Mesenchymal stem cell (in vitro differentiated cells and primary cell): ENCODE measurements at regions not wholly inside any gene's neighbourhood (a gene's known extent, or its start where the extent isn't known, plus 50 kb on each side); places are given as distances from the start of the nearest gene placed in this dataset.

ENCODE experiments used
- DNase-seq: peaks from one replicate; pipeline ENCODE4 v3.0.0-alpha.2; 2013
- H2AFZ ChIP-seq: one replicate; pipeline ENCODE4 v1.6.1; 2013; ENCODE audit warnings: low read depth, mild to moderate bottlenecking, control low read depth, inconsistent platforms, low read length, moderate library complexity
- H2AK5ac ChIP-seq: 2 replicates; pipeline ENCODE4 v1.6.1; 2013; ENCODE audit warnings: low read length, moderate library complexity, mild to moderate bottlenecking, inconsistent platforms; ENCODE audit not compliant: severe bottlenecking
- H2BK120ac ChIP-seq: one replicate; pipeline ENCODE4 v1.6.1; 2013; ENCODE audit warnings: low read depth, mild to moderate bottlenecking, inconsistent platforms, low read length, moderate library complexity
- H2BK12ac ChIP-seq, 2 experiments: one replicate each; pipeline ENCODE4 v1.6.1; 2013; ENCODE audit warnings: inconsistent platforms in 2 of 2, low read length in 2 of 2, mild to moderate bottlenecking in 2 of 2, moderate library complexity in 2 of 2, control low read depth in 1 of 2
- H2BK15ac ChIP-seq: one replicate; pipeline ENCODE4 v1.6.1; 2013; ENCODE audit warnings: mild to moderate bottlenecking, low read depth, inconsistent platforms; ENCODE audit not compliant: poor library complexity, severe bottlenecking
- H2BK5ac ChIP-seq: 2 replicates; pipeline ENCODE4 v1.6.1; 2013; ENCODE audit warnings: low read depth, mild to moderate bottlenecking, low read length, control low read depth, inconsistent platforms; ENCODE audit not compliant: poor library complexity, severe bottlenecking
- H3K14ac ChIP-seq, 2 experiments: one replicate each; pipeline ENCODE4 v1.6.1; 2013; ENCODE audit warnings: inconsistent platforms in 2 of 2, low read length in 2 of 2, control low read depth in 1 of 2, mild to moderate bottlenecking in 1 of 2, moderate library complexity in 1 of 2
- H3K18ac ChIP-seq, 2 experiments: one replicate each; pipeline ENCODE4 v1.6.1; 2013; ENCODE audit warnings: inconsistent platforms in 2 of 2, low read length in 2 of 2, control low read depth in 1 of 2, low read depth in 1 of 2, mild to moderate bottlenecking in 1 of 2
- H3K23ac ChIP-seq, 2 experiments: one replicate each; pipeline ENCODE4 v1.6.1; 2013; ENCODE audit warnings: inconsistent platforms in 2 of 2, low read length in 2 of 2, mild to moderate bottlenecking in 2 of 2, moderate library complexity in 2 of 2, control low read depth in 1 of 2
- H3K27ac ChIP-seq: 2 replicates; pipeline ENCODE4 v1.5.1; 2013; ENCODE audit warnings: mild to moderate bottlenecking, moderate library complexity, low read length, control low read depth, inconsistent platforms; ENCODE audit not compliant: poor library complexity, severe bottlenecking
- H3K27me3 ChIP-seq, 2 experiments: 2 replicates each; pipeline versions ENCODE4 v1.6.1 to v1.7.0; 2013; ENCODE audit warnings: low read length in 2 of 2, mild to moderate bottlenecking in 2 of 2, moderate library complexity in 2 of 2, control low read depth in 1 of 2, inconsistent platforms in 1 of 2; ENCODE audit not compliant: control insufficient read depth in 1 of 2, insufficient read depth in 1 of 2
- H3K36me3 ChIP-seq, 2 experiments: 2 replicates each; pipeline versions ENCODE4 v1.6.1 to v1.7.0; 2013; ENCODE audit warnings: low read length in 2 of 2, control low read depth in 1 of 2, inconsistent platforms in 1 of 2, low read depth in 1 of 2, mild to moderate bottlenecking in 1 of 2; ENCODE audit not compliant: insufficient read depth in 2 of 2, control insufficient read depth in 1 of 2
- H3K4ac ChIP-seq, 2 experiments: one replicate each; pipeline ENCODE4 v1.6.1; 2013; ENCODE audit warnings: inconsistent platforms in 2 of 2, low read length in 2 of 2, mild to moderate bottlenecking in 2 of 2, moderate library complexity in 2 of 2, control low read depth in 1 of 2, low read depth in 1 of 2
- H3K4me1 ChIP-seq: 2 replicates; pipeline ENCODE4 v1.6.1; 2013; ENCODE audit warnings: low read depth, low read length, control low read depth; ENCODE audit not compliant: control insufficient read depth, insufficient read depth
- H3K4me2 ChIP-seq: 2 replicates; pipeline ENCODE4 v1.6.1; 2013; ENCODE audit warnings: low read length, mild to moderate bottlenecking, inconsistent platforms; ENCODE audit not compliant: poor library complexity, severe bottlenecking
- H3K4me3 ChIP-seq, 2 experiments: 2 replicates each; pipeline versions ENCODE4 v1.5.1 to v1.7.0; 2013; ENCODE audit warnings: low read length in 2 of 2, mild to moderate bottlenecking in 2 of 2, control low read depth in 1 of 2, low read depth in 1 of 2; ENCODE audit not compliant: insufficient read depth in 1 of 2
- H3K79me1 ChIP-seq: replicated peaks from 2 replicates; pipeline ENCODE4 v1.6.1; 2013; ENCODE audit warnings: mild to moderate bottlenecking, control low read depth, low read length, inconsistent platforms; ENCODE audit not compliant: poor library complexity, severe bottlenecking
- H3K9ac ChIP-seq: 2 replicates; pipeline ENCODE4 v1.7.0; 2013; ENCODE audit warnings: mild to moderate bottlenecking, low read length, moderate library complexity
- H3K9me3 ChIP-seq: 2 replicates; pipeline ENCODE4 v1.7.0; 2013; ENCODE audit warnings: mild to moderate bottlenecking, low read length; ENCODE audit not compliant: control insufficient read depth
- H4K8ac ChIP-seq: one replicate; pipeline ENCODE4 v1.6.1; 2013; ENCODE audit warnings: inconsistent platforms, mild to moderate bottlenecking, low read length, moderate library complexity
- H4K91ac ChIP-seq: one replicate; pipeline ENCODE4 v1.6.1; 2013; ENCODE audit warnings: mild to moderate bottlenecking, low read length, inconsistent platforms
- WGBS: methylation state at CpG from one replicate; pipeline ENCODE4 v1.1.7; 2013; ENCODE audit warnings: mixed read lengths; 5-methylcytosine and 5-hydroxymethylcytosine counted together

DNA sequence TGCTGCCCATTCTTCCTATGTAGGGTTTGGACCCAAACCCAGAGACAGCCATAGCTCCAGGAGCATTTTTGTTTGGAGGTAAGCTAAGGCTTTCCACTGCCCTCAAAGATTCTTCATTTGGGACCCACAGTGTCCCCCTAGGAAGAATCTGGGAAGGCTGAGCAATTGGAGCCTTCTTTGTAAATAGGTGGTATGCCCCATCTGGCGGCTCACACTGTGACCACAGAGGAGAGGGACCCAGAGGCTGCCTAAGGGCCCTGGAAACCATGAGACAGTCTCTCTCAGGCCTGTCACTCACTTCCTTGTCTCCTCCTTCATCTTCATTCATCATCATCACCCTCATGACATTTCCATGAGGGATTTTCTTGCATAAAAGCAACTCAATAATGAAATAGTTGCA lies 215.4 kb upstream of the OSR1 start:
- no peak overlapping the region for H2AFZ ChIP-seq
- 90% methylated on average over 1 of the region's 1 CpG for WGBS
- H3K4me2 ChIP-seq, result no peak overlapping the region
- H3K9me3 ChIP-seq, result no peaks in the 10 kb centered on the region
- no peak overlapping the region for H3K23ac ChIP-seq
- H3K79me1 ChIP-seq, result no peaks in the 10 kb centered on the region
- no peaks in the 10 kb centered on the region for H3K36me3 ChIP-seq
- H4K8ac ChIP-seq, result no peak overlapping the region
- H3K18ac ChIP-seq, result peak overlapping the region; percentile 25 to 56
- H2BK12ac ChIP-seq, result peak overlapping the region; percentile 85 to 90
- DNase-seq, result no peak
- H3K27me3 ChIP-seq, result peaks cover 0 to 8% of the 10 kb centered on the region in 2 experiments
- H3K14ac ChIP-seq, result no peak overlapping the region
- peak overlapping the region; percentile 46 to 66 for H3K4ac ChIP-seq
- H2BK120ac ChIP-seq, result no peak overlapping the region
- peak overlapping the region; percentile 82 for H2AK5ac ChIP-seq
- H4K91ac ChIP-seq, result no peak overlapping the region
- peaks cover 8% of the 10 kb centered on the region for H3K4me1 ChIP-seq
- H2BK15ac ChIP-seq, result no peak overlapping the region
- no peak overlapping the region for H3K4me3 ChIP-seq
- no peak overlapping the region for H2BK5ac ChIP-seq
- H3K9ac ChIP-seq, result no peak overlapping the region
- H3K27ac ChIP-seq, result no peak overlapping the region

DNA sequence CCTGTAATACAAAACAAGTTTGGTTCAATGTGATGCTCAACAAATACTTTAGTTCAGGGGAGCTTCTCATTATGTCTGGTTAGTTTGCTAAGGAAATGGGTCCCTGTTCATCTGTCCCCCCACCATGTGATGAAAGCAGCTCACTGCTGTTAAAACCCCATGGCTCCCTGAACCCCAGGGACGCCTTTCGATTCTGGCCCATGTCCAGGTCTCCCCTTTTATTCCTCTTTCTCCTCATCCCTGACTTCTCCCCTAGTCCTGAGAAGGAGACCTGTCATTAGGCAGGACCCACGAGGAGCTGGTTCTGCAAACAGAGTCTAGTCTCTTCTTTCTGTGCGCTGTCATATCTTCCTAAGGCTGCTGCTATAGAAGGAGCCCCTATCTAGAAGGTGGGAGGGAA lies 213.3 kb upstream of the OSR1 start:
- WGBS, result 79% methylated on average over 4 of the region's 4 CpGs

DNA sequence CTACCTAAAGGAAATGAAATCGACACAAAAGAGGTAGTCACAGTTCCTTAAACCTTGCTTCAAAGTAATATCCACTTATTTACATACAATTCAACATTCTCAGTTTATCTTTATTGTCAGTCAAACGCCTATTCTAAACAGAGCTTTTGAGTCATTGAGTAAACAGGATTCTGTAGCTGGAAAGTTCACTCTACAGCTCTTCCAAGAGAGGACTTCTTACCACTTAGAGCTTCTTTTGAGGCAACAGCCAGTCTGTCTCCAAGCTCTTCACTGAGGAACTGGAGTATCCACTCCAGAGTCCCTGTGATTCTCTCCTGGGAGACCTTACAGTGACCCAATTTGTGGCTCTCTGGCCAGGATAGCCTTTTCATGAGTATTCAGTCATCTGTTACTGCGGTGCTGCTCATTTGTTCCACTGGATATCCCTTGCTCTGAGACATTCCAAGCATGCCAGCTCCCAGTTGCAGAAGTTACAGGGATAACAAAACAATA lies 210.9 kb upstream of the OSR1 start:
- Histone ChIP-seq H3K79me1 (no peaks in the 10 kb centered on the region), H2BK15ac (no peak overlapping the region), H2BK12ac (no peak overlapping the region), H3K27ac (no peak overlapping the region), H3K4ac (no peak overlapping the region), H2AK5ac (no peak overlapping the region), H3K27me3 (peaks cover 0 to 8% of the 10 kb centered on the region in 2 experiments), H3K36me3 (no peaks in the 10 kb centered on the region), H3K4me3 (no peak overlapping the region), H3K4me2 (no peak overlapping the region), H3K4me1 (peaks cover 2% of the 10 kb centered on the region), H2AFZ (no peak overlapping the region), H3K23ac (no peak overlapping the region), H3K9me3 (no peaks in the 10 kb centered on the region), H3K9ac (no peak overlapping the region), H2BK5ac (no peak overlapping the region), H4K8ac (no peak overlapping the region), H3K18ac (no peak overlapping the region), H2BK120ac (no peak overlapping the region), H3K14ac (no peak overlapping the region), H4K91ac (no peak overlapping the region)
- 20% methylated on average over 3 of the region's 3 CpGs for WGBS
- peak; percentile 80 for DNase-seq

More for the DNA sequence above, 213.3 kb upstream of the OSR1 start:
- H3K23ac ChIP-seq, result no peak overlapping the region
- H2BK15ac ChIP-seq, result no peak overlapping the region
- no peaks in the 10 kb centered on the region for H3K9me3 ChIP-seq
- no peak overlapping the region for H3K14ac ChIP-seq
- H2BK120ac ChIP-seq, result no peak overlapping the region
- no peak overlapping the region for H4K91ac ChIP-seq
- no peak overlapping the region for H3K9ac ChIP-seq
- no peak overlapping the region for H3K4me3 ChIP-seq
- no peak overlapping the region for H2AK5ac ChIP-seq
- H3K4ac ChIP-seq, result no peak overlapping the region
- H4K8ac ChIP-seq, result no peak overlapping the region
- no peak overlapping the region for H3K18ac ChIP-seq
- H3K27me3 ChIP-seq, result peaks cover 0 to 8% of the 10 kb centered on the region in 2 experiments
- H2AFZ ChIP-seq, result no peak overlapping the region
- H2BK12ac ChIP-seq, result peak overlapping the region; percentile 40 to 73
- no peaks in the 10 kb centered on the region for H3K36me3 ChIP-seq
- H3K79me1 ChIP-seq, result no peaks in the 10 kb centered on the region
- peaks cover 8% of the 10 kb centered on the region for H3K4me1 ChIP-seq
- no peak overlapping the region for H3K27ac ChIP-seq
- no peak overlapping the region for H3K4me2 ChIP-seq
- no peak for DNase-seq
- H2BK5ac ChIP-seq, result no peak overlapping the region

DNA sequence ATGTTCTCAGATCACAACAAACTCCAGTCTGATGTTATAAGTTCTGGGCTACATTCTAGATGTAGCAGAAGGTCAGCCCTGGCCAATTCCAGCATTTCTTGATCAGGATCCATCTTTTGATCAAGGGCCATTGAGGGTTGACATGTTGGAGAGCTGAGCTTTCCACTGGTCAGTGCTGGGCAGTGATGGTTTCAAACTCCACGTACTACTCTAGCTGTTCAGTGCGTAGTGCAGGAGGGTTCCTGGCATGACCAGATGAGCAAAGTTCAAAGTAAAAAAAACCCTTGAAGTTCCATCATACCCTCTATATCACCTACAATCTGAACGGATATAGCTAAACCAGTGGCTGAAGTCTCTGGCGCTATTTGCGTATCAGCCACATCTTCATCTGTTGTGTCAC lies 210.4 kb upstream of the OSR1 start:
- 86% methylated on average over 4 of the region's 5 CpGs for WGBS
- H3K4ac ChIP-seq, result peak overlapping the region in 1 of 2 experiments; percentile 83
- H3K79me1 ChIP-seq, result no peaks in the 10 kb centered on the region
- no peak overlapping the region for H2AK5ac ChIP-seq
- H3K4me1 ChIP-seq, result no peaks in the 10 kb centered on the region
- H2BK15ac ChIP-seq, result no peak overlapping the region
- no peak overlapping the region for H3K27ac ChIP-seq
- H3K4me3 ChIP-seq, result no peak overlapping the region
- DNase-seq, result no peak
- no peak overlapping the region for H2BK120ac ChIP-seq
- H2AFZ ChIP-seq, result no peak overlapping the region
- H3K9ac ChIP-seq, result no peak overlapping the region
- H3K4me2 ChIP-seq, result no peak overlapping the region
- H3K27me3 ChIP-seq, result peaks cover 0 to 8% of the 10 kb centered on the region in 2 experiments
- peak overlapping the region; percentile 86 for H4K8ac ChIP-seq
- H4K91ac ChIP-seq, result peak overlapping the region; percentile 71
- H3K18ac ChIP-seq, result peak overlapping the region; percentile 71 to 88
- H3K23ac ChIP-seq, result no peak overlapping the region
- H2BK5ac ChIP-seq, result no peak overlapping the region
- no peaks in the 10 kb centered on the region for H3K36me3 ChIP-seq
- H3K9me3 ChIP-seq, result no peaks in the 10 kb centered on the region
- peak overlapping the region in 1 of 2 experiments; percentile 90 for H2BK12ac ChIP-seq
- peak overlapping the region in 1 of 2 experiments; percentile 22 for H3K14ac ChIP-seq
